Kidney (tissue), 13 donors: ENCODE measurements at regions not wholly inside any gene's neighbourhood (a gene's known extent, or its start where the extent isn't known, plus 50 kb on each side); places are given as distances from the start of the nearest gene placed in this dataset.

Experiments used
- DNase-seq, 5 donors: peaks; one replicate each; pipeline ENCODE4 v3.0.0-alpha.2; 2013 to 2020
- FAIRE-seq: peaks from 2 replicates; lab custom pipeline; 2012; peaks lifted over from hg19 to GRCh38; lab: Jason Lieb, UNC
- H3K27ac ChIP-seq, 2 donors: one replicate each; pipeline ENCODE4 v1.7.0; 2013; ENCODE audit warnings: low read depth in 2 of 2, low read length in 2 of 2, inconsistent platforms in 1 of 2
- H3K27me3 ChIP-seq: one replicate; pipeline ENCODE4 v1.7.1; 2013; ENCODE audit warnings: low read length, inconsistent platforms; ENCODE audit not compliant: control insufficient read depth, insufficient read depth
- H3K36me3 ChIP-seq, 3 donors: one replicate each; pipeline versions ENCODE4 v1.7.0 to v1.7.1; 2013; ENCODE audit warnings: low read length in 3 of 3, control low read depth in 1 of 3, inconsistent platforms in 1 of 3; ENCODE audit not compliant: insufficient read depth in 3 of 3, control insufficient read depth in 2 of 3
- H3K4me1 ChIP-seq, 3 donors: one replicate each; pipeline versions ENCODE4 v1.7.0 to v1.7.1; 2013; ENCODE audit warnings: low read length in 3 of 3, inconsistent platforms in 1 of 3, low read depth in 1 of 3; ENCODE audit not compliant: control insufficient read depth in 2 of 3, insufficient read depth in 2 of 3
- H3K4me3 ChIP-seq, 3 donors: one replicate each; pipeline versions ENCODE4 v1.7.0 to v1.8.1; 2013; ENCODE audit warnings: low read length in 3 of 3, control low read depth in 1 of 3, inconsistent platforms in 1 of 3
- H3K9ac ChIP-seq, 3 donors: one replicate each; pipeline versions ENCODE4 v1.7.0 to v1.7.1; 2013; ENCODE audit warnings: low read length in 3 of 3, control low read depth in 1 of 3, inconsistent platforms in 1 of 3
- H3K9me3 ChIP-seq, 3 donors: one replicate each; pipeline versions ENCODE4 v1.7.0 to v1.7.1; 2013; ENCODE audit warnings: low read length in 3 of 3, control low read depth in 1 of 3, inconsistent platforms in 1 of 3; ENCODE audit not compliant: control insufficient read depth in 2 of 3, insufficient read depth in 1 of 3
- intact Hi-C: fragments of 100-400 bp; cut with DNase I; formaldehyde crosslinking; loops from one replicate; pipeline ENCODE4 v1.11.1; 2022
- TF ChIP-seq, protein P1 (sequence below): IDR thresholded peaks from 3 replicates; pipeline ENCODE4 v1.5.1; 2012; ENCODE audit warnings: mild to moderate bottlenecking, moderate library complexity, borderline replicate concordance; ENCODE audit not compliant: insufficient read depth; ENCODE audit errors: extremely low read depth
- donor health status: control.
- donor health status: control.
- donor health status: control.
- donor health status: control.
- donor health status: control.
- donor health status: DM: yes; HTN: yes; CAD: no.
- donor health status: Normal renal cell carcinoma (clear cell type).

DNA sequence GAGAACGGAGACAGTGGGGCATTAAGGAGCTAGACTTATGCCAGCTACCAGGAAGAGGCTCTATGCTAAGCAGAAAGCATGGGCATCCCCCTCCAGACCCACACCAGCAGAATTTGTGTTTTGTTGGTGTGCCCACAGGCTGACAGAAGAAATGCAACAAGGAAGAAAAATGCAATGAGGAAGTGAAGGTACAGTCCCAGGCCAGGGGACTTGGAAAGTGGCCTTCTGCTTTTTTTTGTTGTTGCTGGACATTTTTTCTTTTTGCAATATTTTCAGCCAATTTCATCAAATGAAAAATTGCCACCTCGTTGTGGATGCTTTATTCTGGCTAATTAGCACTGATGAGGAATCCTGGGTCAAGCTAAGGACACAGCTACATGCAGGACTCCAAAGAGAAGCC lies 167.7 kb downstream of the TSHZ3 start:
- TF ChIP-seq, protein P1, sequence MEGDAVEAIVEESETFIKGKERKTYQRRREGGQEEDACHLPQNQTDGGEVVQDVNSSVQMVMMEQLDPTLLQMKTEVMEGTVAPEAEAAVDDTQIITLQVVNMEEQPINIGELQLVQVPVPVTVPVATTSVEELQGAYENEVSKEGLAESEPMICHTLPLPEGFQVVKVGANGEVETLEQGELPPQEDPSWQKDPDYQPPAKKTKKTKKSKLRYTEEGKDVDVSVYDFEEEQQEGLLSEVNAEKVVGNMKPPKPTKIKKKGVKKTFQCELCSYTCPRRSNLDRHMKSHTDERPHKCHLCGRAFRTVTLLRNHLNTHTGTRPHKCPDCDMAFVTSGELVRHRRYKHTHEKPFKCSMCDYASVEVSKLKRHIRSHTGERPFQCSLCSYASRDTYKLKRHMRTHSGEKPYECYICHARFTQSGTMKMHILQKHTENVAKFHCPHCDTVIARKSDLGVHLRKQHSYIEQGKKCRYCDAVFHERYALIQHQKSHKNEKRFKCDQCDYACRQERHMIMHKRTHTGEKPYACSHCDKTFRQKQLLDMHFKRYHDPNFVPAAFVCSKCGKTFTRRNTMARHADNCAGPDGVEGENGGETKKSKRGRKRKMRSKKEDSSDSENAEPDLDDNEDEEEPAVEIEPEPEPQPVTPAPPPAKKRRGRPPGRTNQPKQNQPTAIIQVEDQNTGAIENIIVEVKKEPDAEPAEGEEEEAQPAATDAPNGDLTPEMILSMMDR = no peak
- intact Hi-C loops = no loop called here
- no peaks in the 10 kb centered on the region for H3K36me3 ChIP-seq
- H3K4me1 ChIP-seq = no peaks in the 10 kb centered on the region
- H3K27ac ChIP-seq = no peak overlapping the region
- DNase-seq (no peak), FAIRE-seq (no peak)
- H3K27me3 ChIP-seq = no peaks in the 10 kb centered on the region
- H3K9me3 ChIP-seq = no peaks in the 10 kb centered on the region
- H3K9ac ChIP-seq = no peak overlapping the region
- no peak overlapping the region for H3K4me3 ChIP-seq

DNA sequence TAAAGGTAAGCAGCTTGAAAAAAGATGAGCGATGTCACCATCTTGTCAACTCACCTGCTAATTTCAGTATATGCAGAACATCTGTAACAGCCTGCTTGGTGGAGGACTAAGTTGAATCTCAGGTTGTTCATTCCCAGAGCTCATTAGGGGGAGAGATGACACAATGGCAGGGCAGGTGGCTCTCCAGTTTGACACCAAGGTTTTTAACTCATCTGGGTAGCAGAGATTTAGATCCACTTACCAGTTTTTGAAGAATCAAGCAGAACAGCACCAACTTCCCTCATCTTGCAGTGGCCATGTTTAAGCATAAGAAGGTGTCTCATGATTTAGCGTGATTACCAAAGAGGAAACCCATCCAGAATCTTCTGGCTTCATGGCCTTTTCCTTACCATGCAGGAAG lies 168.3 kb downstream of the TSHZ3 start:
- TF ChIP-seq, protein P1 = no peak
- no peak overlapping the region for H3K4me3 ChIP-seq
- no peak overlapping the region for H3K27ac ChIP-seq
- intact Hi-C loops = no loop called here
- H3K4me1 ChIP-seq = no peaks in the 10 kb centered on the region
- FAIRE-seq = no peak
- no peaks in the 10 kb centered on the region for H3K27me3 ChIP-seq
- no peaks in the 10 kb centered on the region for H3K9me3 ChIP-seq
- no peak overlapping the region for H3K9ac ChIP-seq
- H3K36me3 ChIP-seq = no peaks in the 10 kb centered on the region
- DNase-seq = no peak

DNA sequence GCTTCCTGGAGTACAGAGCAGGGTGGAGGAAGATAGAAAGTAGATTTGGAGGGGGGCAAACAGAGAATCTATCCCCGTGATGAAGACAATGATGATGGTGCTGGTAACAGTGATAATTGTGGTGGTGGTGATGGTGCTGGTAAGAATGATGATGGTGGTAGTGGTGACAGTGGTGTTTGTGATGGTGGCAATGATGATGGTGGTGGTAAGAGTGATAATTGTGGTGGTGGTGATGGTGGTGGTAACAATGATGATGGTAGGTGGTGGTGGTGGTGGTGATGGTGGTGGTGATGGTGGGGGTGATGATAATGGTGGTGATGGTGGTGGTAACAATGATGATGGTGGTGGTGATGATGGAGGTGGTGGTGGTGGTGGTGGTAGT lies 169.8 kb downstream of the TSHZ3 start:
- FAIRE-seq (no peak), DNase-seq (no peak)
- Histone ChIP-seq H3K9ac (no peak overlapping the region), H3K36me3 (no peaks in the 10 kb centered on the region), H3K9me3 (no peaks in the 10 kb centered on the region), H3K4me3 (no peak overlapping the region), H3K27ac (no peak overlapping the region), H3K27me3 (no peaks in the 10 kb centered on the region), H3K4me1 (no peaks in the 10 kb centered on the region)
- TF ChIP-seq, protein P1 = no peak
- intact Hi-C loops = no loop called here

DNA sequence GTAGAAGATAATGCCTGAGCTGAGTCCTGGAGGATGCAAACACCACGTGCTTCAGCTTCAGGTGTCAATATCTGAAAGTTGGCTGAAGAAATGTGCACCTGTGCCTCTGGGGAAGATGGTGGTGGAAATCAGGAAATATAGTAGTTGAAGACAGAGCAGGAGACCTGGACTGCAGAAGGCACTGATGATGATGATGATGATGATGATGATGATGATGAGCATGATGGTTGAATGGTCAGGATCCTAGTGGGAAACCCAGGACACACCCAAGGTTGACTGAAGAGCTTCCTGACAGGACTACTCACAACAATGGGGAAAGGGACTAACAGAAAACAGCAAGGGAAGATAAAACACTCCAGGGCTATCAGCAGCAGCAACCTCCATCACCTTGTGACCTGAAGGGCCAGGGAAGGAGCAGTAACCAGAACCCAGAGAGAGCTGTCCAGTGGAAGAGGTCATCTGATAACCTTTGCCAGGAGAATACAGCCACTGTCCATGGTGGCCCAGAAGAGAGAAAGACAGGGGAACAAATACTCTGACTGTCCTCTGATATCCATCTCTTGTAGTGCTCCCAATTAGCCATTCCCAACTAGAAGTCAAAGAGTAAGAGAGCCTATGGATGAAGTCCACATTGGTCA lies 170.3 kb downstream of the TSHZ3 start:
- Histone ChIP-seq H3K4me1 (no peaks in the 10 kb centered on the region), H3K4me3 (no peak overlapping the region), H3K9ac (no peak overlapping the region), H3K36me3 (no peaks in the 10 kb centered on the region), H3K27ac (no peak overlapping the region), H3K27me3 (no peaks in the 10 kb centered on the region), H3K9me3 (no peaks in the 10 kb centered on the region)
- FAIRE-seq (no peak), DNase-seq (no peak)
- TF ChIP-seq, protein P1 = no peak
- intact Hi-C loops = no loop called here
